ENCODE measurements at regions not wholly inside any gene's neighbourhood (a gene's known extent, or its start where the extent isn't known, plus 50 kb on each side); places are given as distances from the start of the nearest gene placed in this dataset.

GRCh38 chrX:113391875-113392274 is 551.2 kb upstream of the AMOT start:
- TF ChIP-seq RAD21 (IDR thresholded peaks at IDR 0.05 in 1 of 2, conservative IDR thresholded peaks at IDR 0.05 in 1 of 2; ENCODE audit: low read depth in 2 of 2, low read length in 2 of 2) (no peak), EZH2 (IDR thresholded peaks at IDR 0.05; ENCODE audit: low read depth, low read length, severe bottlenecking) (no peak), POLR2A (IDR thresholded peaks at IDR 0.05; ENCODE audit: control extremely low read depth in 1 of 2, low read depth in 2 of 2, low read length in 2 of 2) (no peak), TEAD4 (IDR thresholded peaks at IDR 0.05; ENCODE audit: low read depth, low read length) (no peak), SIN3A (conservative IDR thresholded peaks at IDR 0.05 in 1 of 2, IDR thresholded peaks at IDR 0.05 in 1 of 2; ENCODE audit: low read depth in 1 of 2, low read length in 2 of 2) (no peak), CEBPB (IDR thresholded peaks at IDR 0.05; ENCODE audit: low read depth, low read length) (no peak), SP1 (IDR thresholded peaks at IDR 0.05; ENCODE audit: low read depth, low read length) (no peak), SUZ12 (IDR thresholded peaks at IDR 0.05; ENCODE audit: low read length) (no peak), CTCF (IDR thresholded peaks at IDR 0.05; ENCODE audit: control extremely low read depth in 1 of 3, insufficient read depth in 1 of 3, low read depth in 1 of 3, low read length in 3 of 3) (no peak), RNF2 (IDR thresholded peaks at IDR 0.05; ENCODE audit: borderline replicate concordance, low read depth, low read length, missing control alignments, poor library complexity, severe bottlenecking) (no peak)
